Stomach (tissue), 8 donors: ENCODE measurements at regions not wholly inside any gene's neighbourhood (a gene's known extent, or its start where the extent isn't known, plus 50 kb on each side); places are given as distances from the start of the nearest gene placed in this dataset.

Experiments used
- DNase-seq, 2 donors: peaks; one replicate each; pipeline versions ENCODE4 v3.0.0 to v3.0.0-alpha.2; 2013 to 2019
- H3K27ac ChIP-seq, 5 donors: fragments of 200-600 bp in 4 of 5; sonication (generic) in 4 of 5; one replicate each; pipeline ENCODE4 v1.5.1; 2013 to 2019; ENCODE audit warnings: mild to moderate bottlenecking in 1 of 5, moderate library complexity in 1 of 5
- H3K27me3 ChIP-seq, 3 donors: fragments of 200-600 bp; sonication (generic); one replicate each; pipeline ENCODE4 v1.5.1; 2017 to 2019; ENCODE audit warnings: mixed run types in 1 of 3
- H3K36me3 ChIP-seq, 4 donors: fragments of 200-600 bp; sonication (generic); 1 replicate in 3 of 4; 2 replicates in 1 of 4; pipeline ENCODE4 v1.5.1; 2016 to 2019
- H3K4me1 ChIP-seq, 4 donors: fragments of 200-600 bp; sonication (generic); one replicate each; pipeline ENCODE4 v1.5.1; 2016 to 2019
- H3K4me3 ChIP-seq, 4 donors: fragments of 200-600 bp; sonication (generic) in 3 of 4; one replicate each; pipeline ENCODE4 v1.5.1; 2016 to 2019; ENCODE audit warnings: mild to moderate bottlenecking in 1 of 4
- H3K9me3 ChIP-seq, 4 donors: fragments of 200-600 bp; sonication (generic); one replicate each; pipeline ENCODE4 v1.5.1; 2016 to 2019
- EP300 ChIP-seq: sonication (generic); formaldehyde crosslinking; IDR thresholded peaks from one replicate; pipeline ENCODE4 v1.6.1; 2017; ENCODE audit warnings: antibody characterized with exemption
- POLR2A ChIP-seq, 4 donors: fragments of 450-650 bp; IDR thresholded peaks; one replicate each; pipeline ENCODE4 v1.6.1; 2016; ENCODE audit warnings: antibody characterized with exemption in 4 of 4, control low read depth in 2 of 4, mild to moderate bottlenecking in 1 of 4, moderate library complexity in 1 of 4
- POLR2AphosphoS5 ChIP-seq, 3 donors: sonication (generic); formaldehyde crosslinking; IDR thresholded peaks; one replicate each; pipeline ENCODE4 v1.6.1; 2016; ENCODE audit warnings: antibody characterized with exemption in 3 of 3
- WGBS, 5 donors: extraction: QIAGEN DNeasy Blood & Tissue Kit in 3 of 5; methylation state at CpG; one replicate each; pipeline versions ENCODE4 v1.1.5 to v1.1.7; 2013 to 2018; 5-methylcytosine and 5-hydroxymethylcytosine counted together
- intact Hi-C: fragments of 100-400 bp; cut with DNase I; formaldehyde crosslinking; loops from one replicate; pipeline ENCODE4 v1.15.1; 2023; ENCODE audit warnings: low total_unique reads
- TF ChIP-seq, protein P1 (sequence below), 7 experiments: fragments of 450-650 bp in 4 of 7; fragments of 200-600 bp in 3 of 7; sonication (generic) in 3 of 7; IDR thresholded peaks; one replicate each; pipeline ENCODE4 v1.5.1; 2016 to 2019; ENCODE audit warnings: antibody characterized with exemption in 7 of 7, control low read depth in 2 of 7, mild to moderate bottlenecking in 1 of 7
- donor health status: healthy with polysubstance abuse.
- donor health status: Bipolar disorder and iron deficiency.
- donor health status: healthy.

DNA sequence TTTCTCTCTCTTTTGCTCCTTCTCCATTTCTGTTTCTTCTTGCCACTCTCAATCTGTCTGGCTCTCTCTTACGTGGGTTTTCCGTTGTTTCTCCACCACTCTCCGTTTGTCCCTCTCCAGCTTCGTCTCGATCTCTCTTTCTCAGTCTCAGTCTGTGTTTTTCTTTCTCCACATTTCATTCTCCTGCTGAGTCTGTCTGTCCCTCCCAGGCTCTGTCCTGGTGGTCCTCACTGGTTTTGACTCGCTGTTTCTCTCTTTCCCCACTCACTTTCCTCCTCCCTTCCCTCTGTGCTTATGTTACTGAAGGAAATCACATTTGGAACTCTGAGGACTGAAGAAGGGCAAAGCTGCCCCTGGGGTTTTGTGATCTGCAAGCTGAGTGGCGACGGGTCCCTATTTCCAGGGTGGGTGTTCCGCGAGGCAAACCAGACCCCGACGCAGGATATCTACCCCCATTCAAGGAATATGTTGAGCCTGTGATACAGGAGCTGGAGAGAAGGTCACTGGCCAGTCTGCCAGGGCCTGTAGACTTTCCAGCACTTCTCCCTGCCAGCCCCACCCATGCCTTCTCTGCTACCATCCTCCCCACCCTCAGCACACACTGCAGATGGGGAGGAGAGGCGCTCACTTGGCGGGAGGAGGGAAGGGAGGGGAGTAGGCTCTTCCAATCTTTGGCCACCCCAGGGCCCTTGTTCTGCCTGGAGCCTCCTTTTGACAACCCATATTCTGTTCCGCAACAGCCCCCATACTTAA, 102.7 kb upstream of the MAP1LC3B2 start:
- WGBS, 5 donors: 60 to 70% (median 63%) methylated on average over 14 to 15 of the region's 15 CpGs
- DNase-seq: peak in 1 of 2 donors; percentile 40
- H3K9me3 ChIP-seq: no peaks in the 10 kb centered on the region
- H3K27ac ChIP-seq: peak overlapping the region in 4 of 5 donors; percentile 75 to 84 (median 79)
- H3K27me3 ChIP-seq: no peaks in the 10 kb centered on the region
- peak overlapping the region in 1 of 4 donors; percentile 3 for H3K4me3 ChIP-seq
- H3K36me3 ChIP-seq: no peaks in the 10 kb centered on the region
- TF ChIP-seq, protein P1, sequence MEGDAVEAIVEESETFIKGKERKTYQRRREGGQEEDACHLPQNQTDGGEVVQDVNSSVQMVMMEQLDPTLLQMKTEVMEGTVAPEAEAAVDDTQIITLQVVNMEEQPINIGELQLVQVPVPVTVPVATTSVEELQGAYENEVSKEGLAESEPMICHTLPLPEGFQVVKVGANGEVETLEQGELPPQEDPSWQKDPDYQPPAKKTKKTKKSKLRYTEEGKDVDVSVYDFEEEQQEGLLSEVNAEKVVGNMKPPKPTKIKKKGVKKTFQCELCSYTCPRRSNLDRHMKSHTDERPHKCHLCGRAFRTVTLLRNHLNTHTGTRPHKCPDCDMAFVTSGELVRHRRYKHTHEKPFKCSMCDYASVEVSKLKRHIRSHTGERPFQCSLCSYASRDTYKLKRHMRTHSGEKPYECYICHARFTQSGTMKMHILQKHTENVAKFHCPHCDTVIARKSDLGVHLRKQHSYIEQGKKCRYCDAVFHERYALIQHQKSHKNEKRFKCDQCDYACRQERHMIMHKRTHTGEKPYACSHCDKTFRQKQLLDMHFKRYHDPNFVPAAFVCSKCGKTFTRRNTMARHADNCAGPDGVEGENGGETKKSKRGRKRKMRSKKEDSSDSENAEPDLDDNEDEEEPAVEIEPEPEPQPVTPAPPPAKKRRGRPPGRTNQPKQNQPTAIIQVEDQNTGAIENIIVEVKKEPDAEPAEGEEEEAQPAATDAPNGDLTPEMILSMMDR (IDR thresholded peaks at IDR 0.05): no peak
- TF ChIP-seq POLR2AphosphoS5 (IDR thresholded peaks at IDR 0.05) (no peak), POLR2A (IDR thresholded peaks at IDR 0.05) (no peak), EP300 (no peak)
- H3K4me1 ChIP-seq: peaks cover 6 to 24% (median 22%) of the 10 kb centered on the region in 4 donors
- intact Hi-C loops: no loop called here

DNA sequence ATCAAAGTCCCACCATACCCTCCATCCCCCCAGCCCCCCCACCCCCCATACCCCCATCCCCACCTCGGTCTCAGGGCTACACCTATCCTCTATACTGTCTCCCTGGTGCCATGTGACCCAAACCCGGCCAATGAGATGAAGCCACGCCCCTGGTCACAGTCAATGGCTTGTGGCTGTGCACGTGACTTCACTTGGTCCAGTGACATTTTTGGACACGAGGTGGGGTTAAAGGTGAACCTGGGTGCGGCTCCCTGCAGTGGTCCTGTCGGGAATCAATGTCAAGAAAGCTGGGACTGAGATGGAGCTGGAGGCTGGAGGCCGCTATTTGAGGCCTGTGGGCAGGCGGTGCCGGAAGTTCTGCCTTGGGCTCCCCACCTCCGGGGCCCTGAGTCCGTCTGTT, 100.7 kb upstream of the MAP1LC3B2 start:
- Histone ChIP-seq H3K36me3 (no peaks in the 10 kb centered on the region), H3K9me3 (no peaks in the 10 kb centered on the region), H3K27ac (no peak overlapping the region), H3K27me3 (no peaks in the 10 kb centered on the region), H3K4me3 (no peak overlapping the region), H3K4me1 (peaks cover 6 to 24% (median 22%) of the 10 kb centered on the region in 4 donors)
- WGBS, 5 donors: 83 to 94% (median 86%) methylated on average over 10 to 12 of the region's 12 CpGs
- TF ChIP-seq, protein P1 (IDR thresholded peaks at IDR 0.05): no peak
- TF ChIP-seq POLR2AphosphoS5 (IDR thresholded peaks at IDR 0.05): no peak
- intact Hi-C loops: no loop called here
- no peak for DNase-seq

DNA sequence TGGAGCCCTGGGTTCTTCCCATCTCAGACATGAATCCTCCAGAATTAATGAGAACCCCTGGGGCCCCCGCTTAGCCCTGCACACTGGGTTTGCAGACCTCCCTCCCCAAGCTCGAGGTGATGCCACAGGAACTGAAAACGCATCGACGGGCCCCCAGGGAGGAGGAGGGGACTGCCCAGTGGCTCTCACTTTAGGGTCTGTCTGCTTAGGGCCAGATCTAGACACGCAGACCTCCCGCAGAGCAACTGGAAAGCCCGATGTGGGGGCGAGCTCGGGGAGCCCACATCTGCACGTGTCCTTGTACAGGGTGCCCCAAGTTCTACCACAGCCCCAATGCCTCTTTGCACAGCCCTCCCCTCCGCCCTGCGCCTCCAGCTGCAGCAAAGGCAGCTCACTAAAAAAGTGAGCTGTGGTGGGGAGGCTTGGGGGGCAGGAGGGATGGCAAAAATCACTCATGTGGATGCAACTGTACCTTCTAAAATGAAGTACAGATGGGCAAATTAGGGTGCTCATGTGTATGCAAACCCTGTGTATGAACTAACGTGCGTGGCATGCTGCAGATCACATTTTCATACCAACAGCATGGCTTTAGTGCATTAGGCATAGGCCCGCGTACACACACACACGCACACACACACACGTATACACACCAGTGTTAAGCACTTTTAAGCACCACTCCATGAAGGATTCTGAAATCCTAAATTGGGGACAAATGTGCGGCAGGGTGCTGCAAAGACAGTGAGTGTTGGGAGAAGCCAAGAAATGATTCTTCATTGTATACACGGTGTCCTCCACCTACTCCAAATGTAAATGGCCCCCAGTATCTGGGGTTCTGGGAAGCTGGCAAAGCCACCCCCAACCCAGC, 99.9 kb upstream of the MAP1LC3B2 start:
- no peak for TF ChIP-seq POLR2AphosphoS5 (IDR thresholded peaks at IDR 0.05)
- no peak for TF ChIP-seq POLR2A (IDR thresholded peaks at IDR 0.05)
- TF ChIP-seq, protein P1 (IDR thresholded peaks at IDR 0.05): no peak
- no peak for TF ChIP-seq EP300
- Histone ChIP-seq H3K9me3 (no peaks in the 10 kb centered on the region), H3K27me3 (no peaks in the 10 kb centered on the region), H3K4me3 (no peak overlapping the region), H3K4me1 (peaks cover 6 to 24% (median 22%) of the 10 kb centered on the region in 4 donors), H3K36me3 (no peaks in the 10 kb centered on the region), H3K27ac (no peak overlapping the region)
- DNase-seq: no peak
- 86 to 94% (median 91%) methylated on average over 21 of the region's 21 CpGs for WGBS, 5 donors
- intact Hi-C loops: no loop called here

DNA sequence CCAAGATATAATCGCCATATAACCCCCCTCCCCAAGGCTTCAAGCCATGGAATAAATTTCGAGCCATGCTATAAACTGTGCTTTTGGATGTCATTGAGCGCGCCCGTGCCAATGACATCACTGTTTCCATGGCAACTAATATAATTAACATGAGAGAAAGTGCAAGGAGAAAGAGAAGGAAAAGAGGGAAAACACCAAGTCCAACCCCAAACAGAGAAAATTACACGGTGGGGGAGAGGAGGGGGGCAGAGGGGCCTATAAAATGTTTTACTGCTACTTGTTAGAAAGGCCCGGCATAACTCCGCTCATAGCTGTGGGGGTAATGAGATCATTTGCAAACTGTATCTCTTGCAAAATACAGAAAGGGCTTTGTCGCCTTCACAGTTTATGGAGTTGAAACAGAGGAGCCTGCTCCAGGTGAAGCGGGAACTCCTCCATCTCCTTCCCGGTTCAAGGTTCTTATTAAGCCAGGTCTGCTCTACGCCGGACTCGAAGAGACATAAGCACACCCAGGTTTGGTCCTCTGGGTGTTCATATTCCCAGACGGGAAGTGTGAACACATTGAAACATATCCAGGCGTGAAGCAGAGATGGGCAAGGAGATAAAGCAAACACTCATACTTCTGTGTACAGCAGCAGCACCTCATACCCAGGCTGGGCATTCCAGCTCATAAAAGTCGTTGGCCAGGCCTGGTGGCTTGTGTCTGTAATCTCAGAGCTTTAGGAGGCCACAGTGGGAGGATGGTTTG, 99.1 kb upstream of the MAP1LC3B2 start:
- 71 to 83% (median 82%) methylated on average over 14 to 17 of the region's 17 CpGs for whole genome bisulfite sequencing, 5 donors
- intact Hi-C loops: no loop called here

More for the DNA sequence above, 99.1 kb upstream of the MAP1LC3B2 start:
- Histone ChIP-seq H3K36me3 (no peaks in the 10 kb centered on the region), H3K27ac (no peak overlapping the region), H3K4me1 (peaks cover 6 to 18% (median 16%) of the 10 kb centered on the region in 4 donors), H3K9me3 (no peaks in the 10 kb centered on the region), H3K27me3 (no peaks in the 10 kb centered on the region), H3K4me3 (no peak overlapping the region)
- TF ChIP-seq, protein P1 (IDR thresholded peaks at IDR 0.05): no peak
- TF ChIP-seq POLR2AphosphoS5 (IDR thresholded peaks at IDR 0.05): no peak
- TF ChIP-seq EP300: no peak
- TF ChIP-seq POLR2A (IDR thresholded peaks at IDR 0.05): no peak
- DNase-seq: peak in 1 of 2 donors; percentile 49
